OCI-LY3 (cell line): ENCODE measurements at regions not wholly inside any gene's neighbourhood (a gene's known extent, or its start where the extent isn't known, plus 50 kb on each side); places are given as distances from the start of the nearest gene placed in this dataset.

Experiments
- H2AFZ ChIP-seq: fragments of 200-600, 300-600 bp; shearing (Covaris generic); 2 replicates; pipeline ENCODE4 v1.6.0; 2014; ENCODE audit warnings: antibody characterized with exemption, low read depth, low read length
- H3K27ac ChIP-seq: fragments of 200-600, 300-600 bp; sonication (generic); 2 replicates; pipeline ENCODE4 v1.5.1; 2014; ENCODE audit warnings: mild to moderate bottlenecking, low read length, moderate library complexity, mixed read lengths
- H3K27me3 ChIP-seq: fragments of 200-600, 300-600 bp; sonication (generic); 2 replicates; pipeline ENCODE4 v1.6.1; 2014; ENCODE audit warnings: low read depth, low read length, mixed read lengths
- H3K36me3 ChIP-seq: fragments of 200-600, 300-600 bp; sonication (generic); replicated peaks from 2 replicates; pipeline ENCODE3; 2014; ENCODE audit warnings: low read depth, low read length, mixed read lengths
- H3K4me1 ChIP-seq: fragments of 300-600, 200-600 bp; sonication (generic); 2 replicates; pipeline ENCODE4 v1.6.1; 2014; ENCODE audit warnings: low read length, mixed read lengths
- H3K4me2 ChIP-seq: fragments of 200-600, 300-600 bp; sonication (generic); 2 replicates; pipeline ENCODE4 v1.6.1; 2014; ENCODE audit warnings: low read length, mixed read lengths
- H3K4me3 ChIP-seq: fragments of 300-600, 200-600 bp; sonication (generic); 2 replicates; pipeline ENCODE4 v1.5.1; 2014; ENCODE audit warnings: antibody characterized with exemption, mild to moderate bottlenecking, low read length, moderate library complexity
- H3K79me2 ChIP-seq: fragments of 300-600, 200-600 bp; shearing (Covaris generic); 2 replicates; pipeline ENCODE4 v1.6.1; 2014; ENCODE audit warnings: mild to moderate bottlenecking, low read length, mixed read lengths
- H3K9ac ChIP-seq: fragments of 300-600, 200-600 bp; shearing (Covaris generic); 2 replicates; pipeline ENCODE4 v1.6.0; 2014; ENCODE audit warnings: mild to moderate bottlenecking, low read length, moderate library complexity
- H3K9me3 ChIP-seq: fragments of 200-600, 300-600 bp; shearing (Covaris generic); 2 replicates; pipeline ENCODE4 v1.6.1; 2014; ENCODE audit warnings: low read length, mixed read lengths; ENCODE audit not compliant: insufficient read depth
- H4K20me1 ChIP-seq: fragments of 200-600, 300-600 bp; sonication (generic); 2 replicates; pipeline ENCODE4 v1.6.1; 2016; ENCODE audit warnings: low read length, mixed read lengths; ENCODE audit not compliant: insufficient read depth
- EZH2phosphoT487 ChIP-seq: fragments of 200-600 bp; shearing (Covaris generic); IDR thresholded peaks from 2 replicates; pipeline ENCODE4 v1.6.1; 2018; ENCODE audit warnings: antibody characterized with exemption, mixed run types, low read depth
- TF ChIP-seq, protein P1 (sequence below): fragments of 200-600, 300-600 bp; sonication (generic); IDR thresholded peaks from 2 replicates; pipeline ENCODE4 v1.5.1; 2014; ENCODE audit warnings: antibody characterized with exemption, low read length, low read depth

- no peaks in the 10 kb centered on the region for H3K36me3 ChIP-seq
- H4K20me1 ChIP-seq: no peaks in the 10 kb centered on the region
- H3K9ac ChIP-seq: no peak overlapping the region
- no peaks in the 10 kb centered on the region for H3K4me1 ChIP-seq
- TF ChIP-seq EZH2phosphoT487: no peak
- TF ChIP-seq, protein P1, sequence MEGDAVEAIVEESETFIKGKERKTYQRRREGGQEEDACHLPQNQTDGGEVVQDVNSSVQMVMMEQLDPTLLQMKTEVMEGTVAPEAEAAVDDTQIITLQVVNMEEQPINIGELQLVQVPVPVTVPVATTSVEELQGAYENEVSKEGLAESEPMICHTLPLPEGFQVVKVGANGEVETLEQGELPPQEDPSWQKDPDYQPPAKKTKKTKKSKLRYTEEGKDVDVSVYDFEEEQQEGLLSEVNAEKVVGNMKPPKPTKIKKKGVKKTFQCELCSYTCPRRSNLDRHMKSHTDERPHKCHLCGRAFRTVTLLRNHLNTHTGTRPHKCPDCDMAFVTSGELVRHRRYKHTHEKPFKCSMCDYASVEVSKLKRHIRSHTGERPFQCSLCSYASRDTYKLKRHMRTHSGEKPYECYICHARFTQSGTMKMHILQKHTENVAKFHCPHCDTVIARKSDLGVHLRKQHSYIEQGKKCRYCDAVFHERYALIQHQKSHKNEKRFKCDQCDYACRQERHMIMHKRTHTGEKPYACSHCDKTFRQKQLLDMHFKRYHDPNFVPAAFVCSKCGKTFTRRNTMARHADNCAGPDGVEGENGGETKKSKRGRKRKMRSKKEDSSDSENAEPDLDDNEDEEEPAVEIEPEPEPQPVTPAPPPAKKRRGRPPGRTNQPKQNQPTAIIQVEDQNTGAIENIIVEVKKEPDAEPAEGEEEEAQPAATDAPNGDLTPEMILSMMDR: no peak
- no peaks in the 10 kb centered on the region for H3K9me3 ChIP-seq
- H2AFZ ChIP-seq: no peak overlapping the region
- no peak overlapping the region for H3K4me2 ChIP-seq
- H3K27me3 ChIP-seq: no peaks in the 10 kb centered on the region
- H3K27ac ChIP-seq: no peak overlapping the region
- H3K79me2 ChIP-seq: no peaks in the 10 kb centered on the region
- no peak overlapping the region for H3K4me3 ChIP-seq
Measured at GRCh38 chr12:73321776-73322175, 1049.6 kb downstream of the TRHDE start.

DNA sequence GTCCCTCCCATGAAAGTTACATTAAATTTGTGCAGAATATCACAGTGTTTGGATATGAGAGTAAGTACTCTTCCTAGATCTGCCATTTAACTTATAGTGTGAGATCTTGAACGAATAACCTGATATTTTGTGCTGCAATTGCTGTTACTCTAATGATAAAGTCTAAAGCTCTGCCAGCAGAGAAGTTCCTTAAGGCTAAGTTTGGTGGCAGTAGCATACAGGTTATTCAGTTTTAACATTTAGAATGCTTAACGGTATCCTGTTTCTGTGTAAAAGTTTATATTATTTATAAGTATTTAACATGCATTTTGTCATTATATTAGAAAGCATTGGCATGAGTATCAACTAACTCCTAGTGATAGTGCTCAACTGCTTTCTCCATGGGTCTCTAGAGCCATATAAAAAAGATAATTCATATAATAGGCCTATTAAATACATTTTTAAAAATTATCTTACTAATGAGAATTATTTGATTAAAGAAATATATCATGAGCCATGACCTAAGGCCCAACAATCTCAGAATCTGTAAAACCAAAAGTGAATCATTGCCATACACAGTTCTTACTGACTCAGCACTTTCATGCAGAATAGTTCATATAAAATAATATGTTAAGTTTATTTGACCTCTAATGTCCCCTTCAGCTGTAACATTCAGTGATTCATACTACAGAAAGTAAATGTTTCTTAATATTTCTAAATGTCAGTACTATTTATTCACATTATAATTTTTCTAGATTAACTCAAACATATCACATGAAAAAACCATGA is 1058.6 kb downstream of the TRHDE start:
- H3K4me3 ChIP-seq: no peak overlapping the region
- H3K36me3 ChIP-seq: no peaks in the 10 kb centered on the region
- no peak overlapping the region for H3K4me2 ChIP-seq
- H3K27ac ChIP-seq: no peak overlapping the region
- H3K4me1 ChIP-seq: no peaks in the 10 kb centered on the region
- H3K79me2 ChIP-seq: no peaks in the 10 kb centered on the region
- TF ChIP-seq EZH2phosphoT487: no peak
- TF ChIP-seq, protein P1: no peak
- no peak overlapping the region for H3K9ac ChIP-seq
- no peak overlapping the region for H2AFZ ChIP-seq
- H4K20me1 ChIP-seq: no peaks in the 10 kb centered on the region
- no peaks in the 10 kb centered on the region for H3K9me3 ChIP-seq
- no peaks in the 10 kb centered on the region for H3K27me3 ChIP-seq

DNA sequence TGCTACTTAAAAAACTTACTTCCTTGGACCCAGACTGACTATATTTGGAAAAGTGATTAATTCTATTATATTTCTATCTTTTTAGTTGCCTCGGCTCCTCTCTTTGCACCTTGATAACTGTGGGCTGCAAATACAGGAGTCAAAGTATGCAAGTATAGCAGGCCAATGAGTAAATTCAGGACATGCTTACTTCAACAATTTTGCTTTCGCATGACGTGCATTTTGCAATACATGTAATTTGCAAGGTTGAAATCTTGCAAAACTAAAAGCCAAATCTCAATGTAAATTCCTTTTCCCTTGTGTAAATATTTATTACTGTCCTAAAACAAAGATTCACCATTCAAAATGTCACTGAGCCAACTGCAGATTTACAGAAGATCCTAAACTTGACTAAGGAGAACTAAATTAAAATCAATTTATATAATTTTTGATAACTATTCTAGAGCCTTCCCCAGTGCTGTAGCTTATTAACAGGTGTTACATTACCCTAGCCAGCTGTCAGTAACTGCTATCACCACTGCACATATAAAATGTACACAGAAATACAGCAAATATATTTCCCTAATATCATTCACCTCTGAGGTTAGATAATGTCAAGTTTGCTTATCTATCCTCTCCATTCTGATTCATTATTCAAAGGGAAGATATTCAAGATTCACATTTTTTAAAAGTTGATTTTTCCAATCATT is 1069.5 kb downstream of the TRHDE start:
- Histone ChIP-seq H3K79me2 (no peaks in the 10 kb centered on the region), H3K36me3 (no peaks in the 10 kb centered on the region), H3K9me3 (no peaks in the 10 kb centered on the region), H3K4me3 (no peak overlapping the region), H3K9ac (no peak overlapping the region), H3K27me3 (no peaks in the 10 kb centered on the region), H3K4me1 (peaks cover 14% of the 10 kb centered on the region), H4K20me1 (no peaks in the 10 kb centered on the region), H3K4me2 (peak overlapping the region; percentile 25), H2AFZ (no peak overlapping the region), H3K27ac (no peak overlapping the region)
- TF ChIP-seq, protein P1: no peak
- no peak for TF ChIP-seq EZH2phosphoT487

DNA sequence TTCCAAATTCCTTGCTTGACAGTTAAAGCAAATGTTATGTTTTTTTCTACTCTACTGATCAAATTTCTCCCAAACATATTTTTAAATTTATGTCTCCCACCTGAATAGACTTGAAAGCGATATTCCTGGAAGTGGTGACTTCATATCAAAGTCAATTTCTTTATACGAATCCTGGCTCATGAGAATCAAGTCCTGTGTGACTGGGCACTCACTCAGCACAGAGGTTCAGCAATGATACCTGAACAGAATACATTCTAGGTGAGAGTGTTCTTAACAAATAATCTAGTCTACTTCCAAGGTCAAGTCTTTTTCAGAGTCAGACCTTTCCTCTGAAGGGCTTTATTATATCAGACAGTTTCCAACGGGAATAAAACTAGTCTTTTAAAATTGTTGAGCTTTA is 1070.6 kb downstream of the TRHDE start:
- Histone ChIP-seq H3K9me3 (no peaks in the 10 kb centered on the region), H3K79me2 (no peaks in the 10 kb centered on the region), H3K9ac (no peak overlapping the region), H3K4me2 (no peak overlapping the region), H3K4me3 (no peak overlapping the region), H2AFZ (no peak overlapping the region), H3K4me1 (peaks cover 14% of the 10 kb centered on the region), H3K36me3 (no peaks in the 10 kb centered on the region), H4K20me1 (no peaks in the 10 kb centered on the region), H3K27ac (no peak overlapping the region), H3K27me3 (no peaks in the 10 kb centered on the region)
- TF ChIP-seq, protein P1: no peak
- no peak for TF ChIP-seq EZH2phosphoT487
